WTC11 (cell line): ENCODE measurements at regions not wholly inside any gene's neighbourhood (a gene's known extent, or its start where the extent isn't known, plus 50 kb on each side); places are given as distances from the start of the nearest gene placed in this dataset.

Source experiments
- ATAC-seq: fragments of 200-7000 bp; cut with Tn5 transposase; 2 replicates; pipeline ENCODE4 v1.10.0; 2021; ENCODE audit warnings: mild to moderate bottlenecking, moderate library complexity
- CTCF ChIA-PET: fragments of 300-600 bp; sonication (Branson Sonifier 250); formaldehyde crosslinking; loops from one replicate; lab custom pipeline; 2021; ENCODE audit warnings: antibody characterized with exemption; lab: Charles Lee
- POLR2A ChIA-PET: fragments of 350-600 bp; sonication (Branson Sonifier 250); formaldehyde crosslinking; loops from one replicate; lab custom pipeline; 2021; ENCODE audit warnings: antibody characterized with exemption; lab: Charles Lee
- DNase-seq: peaks from one replicate; pipeline ENCODE4 v3.0.0; 2021; ENCODE audit warnings: low spot score
- H3K27ac Mint-ChIP-seq: 2 replicates; pipeline ENCODE4 v1.8.0; 2021; ENCODE audit warnings: mixed read lengths
- H3K27me3 Mint-ChIP-seq: 2 replicates; pipeline ENCODE4 v1.8.0; 2021; ENCODE audit warnings: low read depth, mild to moderate bottlenecking, moderate library complexity, mixed read lengths
- H3K36me3 Mint-ChIP-seq: 2 replicates; pipeline ENCODE4 v1.8.0; 2021; ENCODE audit warnings: mixed read lengths
- H3K4me1 Mint-ChIP-seq: 2 replicates; pipeline ENCODE4 v1.8.0; 2022; ENCODE audit warnings: mixed read lengths
- H3K4me3 Mint-ChIP-seq: 2 replicates; pipeline ENCODE4 v1.8.0; 2021; ENCODE audit warnings: mild to moderate bottlenecking, moderate library complexity, mixed read lengths
- H3K9me3 Mint-ChIP-seq: 2 replicates; pipeline ENCODE4 v1.8.0; 2021; ENCODE audit warnings: mixed read lengths
- AR ChIP-seq: fragments of 250-450 bp; sonication (Bioruptor Pico); IDR thresholded peaks from 2 replicates; pipeline ENCODE4 v1.9.0; 2021; ENCODE audit warnings: mild to moderate bottlenecking
- ATF6 ChIP-seq: sonication (generic); formaldehyde crosslinking; IDR thresholded peaks from 2 replicates; pipeline ENCODE4 v1.8.1; 2023; ENCODE audit warnings: mild to moderate bottlenecking, missing genetic modification reagents
- E2F1 ChIP-seq: sonication (generic); formaldehyde crosslinking; IDR thresholded peaks from 2 replicates; pipeline ENCODE4 v1.8.0; 2022; ENCODE audit warnings: mild to moderate bottlenecking, missing genetic modification reagents
- ERG ChIP-seq: fragments of 250-450 bp; sonication (Bioruptor Pico); IDR thresholded peaks from 2 replicates; pipeline ENCODE4 v1.8.0; 2021; ENCODE audit warnings: mild to moderate bottlenecking
- FOXJ3 ChIP-seq: sonication (generic); formaldehyde crosslinking; IDR thresholded peaks from 2 replicates; pipeline ENCODE4 v1.9.0; 2021; ENCODE audit warnings: missing genetic modification reagents, mild to moderate bottlenecking, borderline replicate concordance
- FOXK1 ChIP-seq: sonication (generic); formaldehyde crosslinking; IDR thresholded peaks from 2 replicates; pipeline ENCODE4 v1.8.0; 2022; ENCODE audit warnings: mild to moderate bottlenecking, moderate library complexity, missing genetic modification reagents
- GABPB1 ChIP-seq: sonication (generic); formaldehyde crosslinking; IDR thresholded peaks from 2 replicates; pipeline ENCODE4 v1.8.1; 2023; ENCODE audit warnings: mild to moderate bottlenecking, missing genetic modification reagents
- GTF2I ChIP-seq: fragments of 250-450 bp; sonication (Bioruptor Pico); conservative IDR thresholded peaks from 2 replicates; pipeline ENCODE4 v1.4.0; 2021; ENCODE audit warnings: mild to moderate bottlenecking
- HMGXB4 ChIP-seq: sonication (generic); formaldehyde crosslinking; IDR thresholded peaks from 2 replicates; pipeline ENCODE4 v1.8.1; 2023; ENCODE audit warnings: mild to moderate bottlenecking, moderate library complexity, missing genetic modification reagents
- IRF2 ChIP-seq: sonication (generic); formaldehyde crosslinking; IDR thresholded peaks from 2 replicates; pipeline ENCODE4 v1.8.0; 2022; ENCODE audit warnings: low read depth, missing genetic modification reagents, borderline replicate concordance
- JUN ChIP-seq: sonication (generic); formaldehyde crosslinking; IDR thresholded peaks from 2 replicates; pipeline ENCODE4 v1.8.0; 2023; ENCODE audit warnings: mild to moderate bottlenecking, missing genetic modification reagents
- NFATC4 ChIP-seq: fragments of 250-450 bp; sonication (Bioruptor Pico); IDR thresholded peaks from 2 replicates; pipeline ENCODE4 v1.9.0; 2021; ENCODE audit warnings: mild to moderate bottlenecking
- NR2C2 ChIP-seq: sonication (generic); formaldehyde crosslinking; IDR thresholded peaks from 2 replicates; pipeline ENCODE4 v1.8.0; 2022; ENCODE audit warnings: mild to moderate bottlenecking, missing genetic modification reagents
- SMAD3 ChIP-seq: sonication (generic); formaldehyde crosslinking; IDR thresholded peaks from 2 replicates; pipeline ENCODE4 v1.8.0; 2022; ENCODE audit warnings: missing genetic modification reagents, mild to moderate bottlenecking, borderline replicate concordance
- TCF7 ChIP-seq: sonication (generic); formaldehyde crosslinking; IDR thresholded peaks from 2 replicates; pipeline ENCODE4 v1.8.0; 2022; ENCODE audit warnings: mild to moderate bottlenecking, low read depth, missing genetic modification reagents, moderate library complexity
- ZNF281 ChIP-seq: sonication (generic); formaldehyde crosslinking; IDR thresholded peaks from 2 replicates; pipeline ENCODE4 v1.8.0; 2023; ENCODE audit warnings: mild to moderate bottlenecking, missing genetic modification reagents

- Mint-ChIP-seq H3K4me1 (no peaks in the 10 kb centered on the region), H3K27ac (no peak overlapping the region)
- DNase-seq = no peak
- no peak for TF ChIP-seq SMAD3 (CRISPR knock-in tag)
- TF ChIP-seq AR (CRISPR knock-in tag) = no peak
- no peak for TF ChIP-seq HMGXB4 (CRISPR knock-in tag)
- TF ChIP-seq JUN (CRISPR knock-in tag) = no peak
- TF ChIP-seq ERG (CRISPR knock-in tag) = no peak
- no peak for TF ChIP-seq GTF2I (CRISPR knock-in tag)
- no peak for TF ChIP-seq IRF2 (CRISPR knock-in tag)
- TF ChIP-seq NR2C2 (CRISPR knock-in tag) = no peak
- no peak for TF ChIP-seq NFATC4 (CRISPR knock-in tag)
- no peak for TF ChIP-seq ZNF281
- no peak for TF ChIP-seq TCF7 (CRISPR knock-in tag)
- no peak for TF ChIP-seq FOXJ3 (CRISPR knock-in tag)
- no peak for TF ChIP-seq GABPB1 (CRISPR knock-in tag)
- TF ChIP-seq ATF6 (CRISPR knock-in tag) = no peak
- no peak for TF ChIP-seq FOXK1 (CRISPR knock-in tag)
- no peak for TF ChIP-seq E2F1 (CRISPR knock-in tag)
- TF ChIP-seq, all 79 proteins: peak for 0
- Mint-ChIP-seq H3K4me3 (no peak overlapping the region), H3K27me3 (no peaks in the 10 kb centered on the region), H3K36me3 (no peaks in the 10 kb centered on the region), H3K9me3 (peaks cover 3% of the 10 kb centered on the region; the same call in 1 of the 2 replicates)
- ATAC-seq = no peak
- ChIA-PET POLR2A (interaction anchor here (0.6 kb wide), 1 partner anchor 1530 kb away, joined by 3 read pairs; no protein-coding TSS in a partner anchor), CTCF (interaction anchor here (0.7 kb wide), 1 partner anchor 132 kb away, joined by 3 read pairs; no protein-coding TSS in a partner anchor)
Measured at GRCh38 chr1:198842686-198843085, 203.8 kb downstream of the PTPRC start.
